ENCODE measurements at regions not wholly inside any gene's neighbourhood (a gene's known extent, or its start where the extent isn't known, plus 50 kb on each side); places are given as distances from the start of the nearest gene placed in this dataset.

DNA sequence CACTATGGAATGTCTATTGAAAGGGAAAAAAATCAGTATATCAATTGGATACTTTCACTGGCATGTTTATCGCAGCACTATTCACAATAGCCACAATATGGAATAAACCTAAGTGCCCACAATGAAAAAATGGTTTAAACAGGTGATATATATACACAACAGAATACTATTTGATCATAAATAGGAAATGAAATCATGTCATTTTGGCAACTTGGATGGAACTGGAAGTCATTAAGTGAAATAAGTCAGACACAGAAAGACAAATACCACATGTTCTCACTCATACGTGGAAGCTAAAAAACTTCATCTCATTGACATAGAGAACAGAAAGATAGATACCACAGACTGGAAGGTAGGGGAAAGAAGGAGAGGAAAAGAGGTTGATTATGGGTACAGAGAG is 471.6 kb upstream of the FTMT start:
- TF ChIP-seq MAFF (IDR thresholded peaks at IDR 0.05; ENCODE audit: low read length) (no peak), ZFPM2 (CRISPR knock-in tag; IDR thresholded peaks at IDR 0.05) (no peak), POLR3A (IDR thresholded peaks at IDR 0.05; ENCODE audit: borderline replicate concordance, extremely low read depth, insufficient read depth, insufficient read length) (no peak)

Data from K562 (cell line).